HCT116 (cell line): ENCODE measurements at regions not wholly inside any gene's neighbourhood (a gene's known extent, or its start where the extent isn't known, plus 50 kb on each side); places are given as distances from the start of the nearest gene placed in this dataset.

Experiments used
- ATF3 ChIP-seq: IDR thresholded peaks from 2 replicates; pipeline ENCODE4 v1.6.1; 2012
- CTCF ChIP-seq, 3 experiments: fragments of 200-600 bp in 1 of 3; sonication (generic) in 1 of 3; IDR thresholded peaks in 2 of 3; conservative IDR thresholded peaks in 1 of 3; 2 replicates each; pipeline ENCODE4 v1.5.1; 2012 to 2017; ENCODE audit warnings: low read depth in 2 of 3, low read length in 2 of 3, antibody characterized with exemption in 1 of 3, borderline replicate concordance in 1 of 3, control low read depth in 1 of 3, mild to moderate bottlenecking in 1 of 3, mixed read lengths in 1 of 3, mixed run types in 1 of 3, moderate library complexity in 1 of 3; ENCODE audit not compliant: insufficient read depth in 1 of 3
- JUND ChIP-seq: IDR thresholded peaks from 2 replicates; pipeline ENCODE4 v1.6.1; 2012
- MAX ChIP-seq: IDR thresholded peaks from 2 replicates; pipeline ENCODE4 v1.6.1; 2012
- POLR2A ChIP-seq: IDR thresholded peaks from 2 replicates; pipeline ENCODE4 v1.7.0; 2011; ENCODE audit warnings: borderline replicate concordance; ENCODE audit not compliant: insufficient read depth, insufficient read length; ENCODE audit errors: extremely low read depth
- POLR2AphosphoS5 ChIP-seq: IDR thresholded peaks from 2 replicates; pipeline ENCODE4 v1.6.1; 2011; ENCODE audit warnings: mild to moderate bottlenecking, low read depth, low read length, moderate library complexity
- REST ChIP-seq: IDR thresholded peaks from 2 replicates; pipeline ENCODE4 v1.6.1; 2012; ENCODE audit warnings: low read depth
- SRF ChIP-seq: IDR thresholded peaks from 2 replicates; pipeline ENCODE4 v1.6.1; 2012; ENCODE audit warnings: low read depth
- ZNF274 ChIP-seq: fragments of 200-500 bp; sonication (Bioruptor generic); IDR thresholded peaks from 2 replicates; pipeline ENCODE4 v1.6.1; 2014; ENCODE audit warnings: mild to moderate bottlenecking, low read depth, low read length, inconsistent platforms

GRCh38 chr9:79131824-79132377 is 439.9 kb upstream of the TLE4 start:
- TF ChIP-seq CTCF (IDR thresholded peaks at IDR 0.05 in 2 of 3, conservative IDR thresholded peaks at IDR 0.05 in 1 of 3; ENCODE audit: borderline replicate concordance in 1 of 3, insufficient read depth in 1 of 3, low read depth in 2 of 3, low read length in 2 of 3): no peak
- no peak for TF ChIP-seq POLR2A
- TF ChIP-seq JUND: no peak
- no peak for TF ChIP-seq POLR2AphosphoS5
- TF ChIP-seq ZNF274: no peak
- TF ChIP-seq REST: no peak
- TF ChIP-seq SRF: no peak
- no peak for TF ChIP-seq MAX
- no peak for TF ChIP-seq ATF3
